ENCODE measurements at regions not wholly inside any gene's neighbourhood (a gene's known extent, or its start where the extent isn't known, plus 50 kb on each side); places are given as distances from the start of the nearest gene placed in this dataset.

GRCh38 chr6:150702675-150703074 lies 103.0 kb downstream of the PLEKHG1 start:
- TF ChIP-seq CTCF (IDR thresholded peaks at IDR 0.05; ENCODE audit: borderline replicate concordance, extremely low read depth, low read length, poor library complexity, severe bottlenecking) (no peak), EZH2 (IDR thresholded peaks at IDR 0.05; ENCODE audit: borderline replicate concordance, low read depth, low read length, severe bottlenecking) (no peak)

Data from DND-41 (cell line).